ENCODE measurements at regions not wholly inside any gene's neighbourhood (a gene's known extent, or its start where the extent isn't known, plus 50 kb on each side); places are given as distances from the start of the nearest gene placed in this dataset.

DNA sequence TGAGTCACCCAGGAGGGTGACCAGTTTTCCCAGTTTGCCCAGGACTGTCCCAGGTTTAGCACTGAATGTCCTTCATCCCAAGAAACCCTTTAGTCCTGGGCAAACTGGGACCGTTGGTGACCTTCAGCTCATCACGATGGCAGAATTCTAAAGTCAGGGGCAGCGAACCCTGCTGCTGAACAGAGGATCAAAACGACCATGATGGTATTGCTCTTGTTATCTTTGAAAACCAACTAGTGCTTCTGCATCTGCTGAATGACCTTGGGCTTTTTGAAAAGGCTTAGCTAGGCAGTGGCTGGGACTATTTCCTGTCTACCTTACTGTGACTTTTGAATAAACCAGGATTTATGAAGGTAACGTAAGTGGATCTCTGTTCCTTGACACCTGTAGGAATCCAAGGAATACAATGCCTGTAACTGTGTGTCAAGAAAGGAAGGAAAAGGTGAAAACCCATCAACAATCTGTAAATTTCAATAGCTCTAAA is 281.9 kb downstream of the SOX9 start:
- in situ Hi-C loops (cut with MboI; ENCODE audit: low sequenced_read_pairs) = no loop called here

DNA sequence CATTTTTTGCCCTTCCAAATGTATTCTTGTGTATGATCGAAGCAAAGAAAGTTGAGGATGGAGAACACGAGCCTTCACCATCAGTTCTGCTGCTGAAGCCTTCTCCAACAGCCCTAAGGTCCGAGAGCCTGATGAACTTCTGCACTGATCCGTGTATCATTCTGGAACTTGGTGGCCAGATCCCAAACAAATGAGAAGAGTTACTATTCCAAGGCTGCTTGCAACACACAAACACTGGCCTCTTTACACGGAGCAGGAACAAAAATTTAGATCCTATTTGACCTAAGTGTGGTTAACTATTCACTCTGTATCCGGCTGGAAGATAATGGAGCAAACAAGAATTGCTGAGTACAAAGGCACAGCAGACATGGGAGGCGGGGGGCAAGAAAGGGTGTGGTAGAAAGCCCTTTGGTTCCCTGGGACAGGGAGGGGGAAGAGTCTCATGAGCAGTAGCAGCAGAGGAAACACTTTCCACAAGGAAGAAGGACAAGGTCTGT is 282.9 kb downstream of the SOX9 start:
- in situ Hi-C loops (cut with MboI; ENCODE audit: low sequenced_read_pairs) = no loop called here

DNA sequence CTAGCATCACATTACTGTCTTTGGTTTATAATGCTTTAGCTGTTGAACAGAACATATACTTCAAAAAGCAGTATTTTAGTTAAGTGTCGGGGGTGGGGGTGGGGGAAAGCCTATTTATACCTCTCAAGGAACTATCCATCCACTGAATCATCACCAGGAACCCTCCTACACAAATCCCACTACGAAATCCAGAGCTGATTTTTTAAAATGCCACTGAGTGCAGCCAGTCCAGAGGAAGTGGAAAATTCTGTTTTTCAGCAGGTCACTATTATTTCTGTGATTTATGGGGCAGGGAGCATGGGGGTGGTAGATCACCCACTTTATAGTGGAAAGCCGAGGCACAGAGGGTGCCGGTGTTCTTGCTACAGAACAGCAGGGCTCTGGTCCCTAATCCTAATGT is 284.1 kb downstream of the SOX9 start:
- in situ Hi-C loops (cut with MboI; ENCODE audit: low sequenced_read_pairs) = no loop called here

DNA sequence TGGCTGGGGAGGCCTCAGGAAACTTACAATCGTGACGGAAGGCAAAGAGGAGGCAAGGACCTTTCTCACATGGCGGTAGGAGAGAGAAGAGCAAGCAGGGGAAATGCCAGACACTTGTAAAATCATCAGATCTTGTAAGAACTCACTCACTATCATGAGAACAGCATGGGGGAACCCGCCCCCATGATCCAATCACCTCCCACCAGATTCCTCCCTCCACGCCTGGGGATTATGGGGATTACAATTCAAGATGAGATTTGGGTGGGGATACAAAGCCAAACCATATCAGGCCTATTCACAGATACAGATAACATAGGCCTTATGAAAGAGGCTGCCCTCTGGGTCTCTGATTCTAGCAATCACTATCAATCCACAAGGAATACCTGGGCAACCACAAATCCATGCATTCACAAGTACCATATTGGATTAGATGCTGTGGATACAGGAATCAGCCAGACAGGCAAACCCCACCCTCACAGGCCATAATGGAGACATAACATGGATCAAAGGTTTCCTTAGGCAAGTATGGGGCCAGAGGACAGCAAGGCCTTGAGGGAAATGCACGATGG is 284.9 kb downstream of the SOX9 start:
- in situ Hi-C loops (cut with MboI; ENCODE audit: low sequenced_read_pairs) = no loop called here

DNA sequence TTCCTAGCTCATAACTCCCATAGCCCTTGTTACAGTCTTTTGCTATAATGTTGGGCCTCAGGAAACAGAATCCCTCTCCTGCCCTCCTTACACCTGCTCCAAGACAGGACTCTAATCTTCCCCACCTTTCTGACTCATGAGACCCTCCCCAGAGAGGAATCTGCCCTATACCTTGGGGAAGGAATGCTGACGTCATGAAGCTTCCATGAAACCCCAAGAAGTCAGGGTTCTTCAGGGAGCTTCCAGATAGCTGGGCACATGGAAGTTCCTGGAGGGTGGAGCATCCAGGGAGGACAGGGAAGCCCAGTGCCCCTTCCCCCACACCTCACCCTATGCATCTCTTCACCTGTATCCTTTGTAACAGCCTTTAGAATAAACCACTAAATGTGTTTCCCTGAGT is 285.7 kb downstream of the SOX9 start:
- in situ Hi-C loops (cut with MboI; ENCODE audit: low sequenced_read_pairs) = no loop called here

DNA sequence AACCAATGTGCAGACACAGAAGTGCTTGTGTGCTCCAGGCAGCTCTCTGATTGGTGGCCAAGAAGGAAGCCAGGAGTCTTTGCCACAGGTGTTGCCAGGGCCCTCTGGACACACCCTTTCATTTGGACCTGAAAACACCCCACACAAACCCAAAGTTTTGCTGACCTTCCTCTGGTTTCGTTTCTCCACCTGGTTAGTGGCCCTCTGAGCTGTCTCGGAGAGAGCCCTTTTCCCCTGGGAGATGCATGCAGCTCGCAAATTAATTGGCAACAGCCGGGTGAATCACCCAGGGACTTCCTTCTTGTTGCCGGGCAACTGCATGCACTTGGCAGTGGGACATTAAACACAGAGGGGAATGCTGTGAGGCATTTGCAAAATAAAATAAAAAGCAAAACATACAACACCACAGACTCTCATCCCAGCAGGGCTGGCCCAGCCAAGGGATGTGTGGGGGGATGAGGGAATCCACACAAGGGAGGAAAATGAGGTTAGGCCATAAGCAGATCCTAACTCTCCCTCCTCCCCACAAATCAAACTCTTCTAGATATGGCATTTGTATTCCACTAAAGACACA is 286.6 kb downstream of the SOX9 start:
- in situ Hi-C loops (cut with MboI; ENCODE audit: low sequenced_read_pairs) = no loop called here

DNA sequence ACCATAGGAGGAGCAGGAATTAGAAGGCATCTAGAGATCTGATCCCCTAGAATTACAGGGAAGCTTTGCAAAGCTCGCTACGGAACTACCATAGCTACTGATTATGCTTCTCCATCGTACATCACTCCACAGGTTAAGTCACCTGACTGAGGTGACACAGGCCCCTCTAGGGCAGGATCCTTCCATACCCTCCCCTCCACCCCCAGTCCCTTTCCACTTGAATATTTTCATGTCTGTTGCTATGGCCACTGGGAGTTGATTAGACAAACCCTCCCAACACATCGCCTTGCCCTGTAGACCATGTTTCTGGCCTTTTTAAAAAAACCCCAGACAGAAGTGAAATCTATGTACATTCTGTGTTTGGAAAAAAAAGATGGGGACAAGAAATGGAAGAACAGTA is 287.1 kb downstream of the SOX9 start:
- in situ Hi-C loops (cut with MboI; ENCODE audit: low sequenced_read_pairs) = no loop called here

DNA sequence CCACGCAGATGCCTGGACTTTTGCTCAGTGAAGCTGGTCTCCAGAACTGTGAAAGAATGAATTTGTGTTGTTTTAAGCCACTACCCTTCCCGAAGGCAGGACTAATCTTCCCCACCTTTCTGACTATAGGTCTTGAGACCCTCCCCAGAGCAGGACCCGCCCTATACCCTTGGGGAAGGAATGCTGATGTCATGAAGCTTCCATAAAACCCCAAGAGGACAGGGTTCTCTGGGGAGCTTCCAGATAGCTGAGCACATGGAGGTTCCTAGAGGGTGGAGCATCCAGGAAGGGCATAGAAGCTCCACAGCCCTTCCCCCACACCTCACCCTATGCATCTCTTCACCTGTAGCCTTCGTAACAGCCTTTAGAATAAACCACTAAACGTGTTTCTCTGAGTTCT is 287.8 kb downstream of the SOX9 start:
- in situ Hi-C loops (cut with MboI; ENCODE audit: low sequenced_read_pairs) = no loop called here

DNA sequence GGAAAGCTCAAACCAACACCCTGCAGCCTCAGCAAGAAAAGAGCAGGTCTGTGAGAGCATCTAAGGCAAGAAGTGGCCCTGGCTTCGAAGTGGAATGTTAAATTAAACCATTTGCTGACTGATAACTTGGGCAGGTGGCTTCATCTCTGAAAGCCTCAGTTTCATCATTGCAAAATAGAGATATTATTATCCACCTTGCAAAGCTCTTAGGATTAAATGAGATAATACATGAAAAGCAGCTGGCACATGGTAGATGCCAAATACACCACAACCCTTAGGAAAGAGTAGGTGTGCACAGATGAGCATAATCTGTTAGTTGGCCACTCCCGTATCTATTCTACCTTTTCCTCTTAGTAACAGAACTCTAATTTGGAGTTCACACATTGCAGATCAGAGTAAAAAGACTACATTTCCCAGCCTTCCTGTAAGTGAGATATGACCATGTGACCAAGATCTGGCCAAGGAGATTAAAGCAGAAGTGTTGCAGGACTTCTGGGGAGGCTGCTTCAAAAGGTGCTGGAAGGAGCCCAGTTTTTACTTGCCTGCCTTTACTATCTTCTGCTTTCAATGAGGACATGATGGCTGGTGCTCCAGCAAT is 288.7 kb downstream of the SOX9 start:
- in situ Hi-C loops (cut with MboI; ENCODE audit: low sequenced_read_pairs) = no loop called here

DNA sequence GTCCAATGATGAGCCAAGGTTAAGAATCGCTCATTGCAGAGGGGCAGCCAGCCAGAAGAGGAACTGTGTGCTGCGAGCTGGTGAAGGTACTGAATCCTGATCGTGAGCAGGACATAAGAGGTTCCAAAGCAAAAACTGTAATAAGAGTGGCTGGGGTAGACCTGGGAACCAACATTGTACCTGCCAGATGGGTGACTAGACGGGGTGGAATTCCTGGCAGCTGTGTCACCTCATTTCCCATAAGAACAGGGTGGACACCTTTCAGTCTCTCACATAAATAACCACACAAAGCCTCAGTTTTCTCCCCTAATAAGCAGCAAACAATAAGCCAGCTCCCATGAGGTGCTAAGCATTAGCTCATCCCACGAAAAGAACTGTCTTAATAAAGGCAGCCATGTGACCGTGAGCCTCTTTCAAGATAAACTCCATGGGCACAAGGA is 290.3 kb downstream of the SOX9 start:
- in situ Hi-C loops (cut with MboI; ENCODE audit: low sequenced_read_pairs) = no loop called here

DNA sequence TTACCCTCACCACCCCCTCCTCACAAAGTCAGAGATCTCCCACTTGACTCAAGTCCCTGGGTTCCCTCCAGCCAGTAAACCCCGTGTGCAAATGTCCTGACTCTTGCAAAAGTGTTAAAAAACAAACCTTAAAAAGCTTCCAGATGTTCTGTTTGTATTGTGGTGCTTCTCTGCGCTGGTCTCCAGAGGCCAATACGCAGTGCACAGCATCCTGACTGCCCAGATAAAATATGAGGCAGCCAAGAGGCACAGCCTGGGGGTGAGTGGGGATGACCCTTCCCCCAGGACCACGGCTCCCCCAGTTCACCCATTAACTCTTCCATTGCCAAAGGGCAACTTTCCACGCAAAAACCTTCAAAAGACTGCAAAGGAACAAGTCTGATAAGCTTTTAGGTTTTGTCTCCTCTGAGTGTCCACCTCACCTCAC is 291.8 kb downstream of the SOX9 start:
- in situ Hi-C loops (cut with MboI; ENCODE audit: low sequenced_read_pairs) = no loop called here

DNA sequence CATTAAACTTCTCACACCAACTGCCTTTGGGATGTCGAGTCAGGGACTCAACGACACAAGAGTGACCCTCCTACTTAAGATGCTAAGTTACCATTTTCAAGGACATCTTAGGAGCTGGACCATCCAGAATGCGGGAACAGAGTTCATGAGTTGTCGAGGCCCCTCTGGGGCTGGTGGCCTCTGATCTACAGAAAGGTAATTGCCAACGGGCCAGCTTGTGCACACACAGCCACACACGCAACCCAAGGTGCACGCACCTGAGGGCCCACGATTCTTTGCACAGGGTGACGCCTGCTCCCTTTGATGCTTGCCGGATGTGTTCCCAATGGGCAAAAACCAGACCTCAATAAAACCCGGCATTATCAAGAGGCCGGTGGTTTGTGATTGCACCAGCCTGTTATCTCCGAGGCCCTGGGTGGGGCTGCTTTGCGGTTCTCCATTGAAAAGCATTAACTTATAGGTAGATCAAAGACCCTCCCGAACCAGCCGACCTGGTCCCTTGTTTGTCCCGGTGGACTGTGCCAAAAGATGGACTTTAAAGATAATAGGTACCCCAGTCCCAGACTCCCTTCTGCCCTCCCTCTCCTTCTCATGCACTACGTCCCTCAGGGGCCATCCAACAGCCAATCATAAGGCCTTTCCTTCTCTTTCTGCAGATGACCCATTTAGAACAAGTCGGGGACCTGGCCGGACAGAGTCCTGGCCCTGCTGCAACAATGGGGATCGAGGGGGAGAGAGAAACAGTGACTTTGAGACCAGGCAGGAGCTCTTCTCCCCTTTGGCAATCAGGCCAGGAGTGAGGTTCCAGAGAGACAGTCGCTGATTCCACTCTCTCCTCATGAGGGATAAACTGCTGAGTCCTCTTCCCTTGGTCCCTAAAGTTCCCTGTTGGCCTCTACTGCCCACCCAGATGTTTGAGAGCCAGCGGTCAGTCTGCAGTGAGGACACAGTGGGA is 292.5 kb downstream of the SOX9 start:
- in situ Hi-C loops (cut with MboI; ENCODE audit: low sequenced_read_pairs) = no loop called here

DNA sequence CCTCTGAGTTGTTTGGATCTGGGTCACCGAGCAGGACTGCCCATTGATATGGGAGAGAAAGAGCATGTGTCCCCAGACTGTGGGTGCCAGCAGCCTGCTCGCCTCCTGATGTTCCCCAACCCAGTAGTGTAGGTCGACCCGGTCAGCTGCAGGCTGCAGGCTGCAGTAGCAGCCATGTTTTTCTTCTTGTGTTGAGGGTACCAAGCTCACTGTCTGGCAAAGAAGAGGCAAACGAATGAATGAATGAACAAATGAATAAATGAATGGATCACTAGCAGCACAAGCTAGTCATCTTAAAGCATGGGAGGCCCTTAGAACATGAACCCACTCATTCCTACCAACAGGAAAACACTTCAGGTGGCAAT is 293.2 kb downstream of the SOX9 start:
- in situ Hi-C loops (cut with MboI; ENCODE audit: low sequenced_read_pairs) = no loop called here

DNA sequence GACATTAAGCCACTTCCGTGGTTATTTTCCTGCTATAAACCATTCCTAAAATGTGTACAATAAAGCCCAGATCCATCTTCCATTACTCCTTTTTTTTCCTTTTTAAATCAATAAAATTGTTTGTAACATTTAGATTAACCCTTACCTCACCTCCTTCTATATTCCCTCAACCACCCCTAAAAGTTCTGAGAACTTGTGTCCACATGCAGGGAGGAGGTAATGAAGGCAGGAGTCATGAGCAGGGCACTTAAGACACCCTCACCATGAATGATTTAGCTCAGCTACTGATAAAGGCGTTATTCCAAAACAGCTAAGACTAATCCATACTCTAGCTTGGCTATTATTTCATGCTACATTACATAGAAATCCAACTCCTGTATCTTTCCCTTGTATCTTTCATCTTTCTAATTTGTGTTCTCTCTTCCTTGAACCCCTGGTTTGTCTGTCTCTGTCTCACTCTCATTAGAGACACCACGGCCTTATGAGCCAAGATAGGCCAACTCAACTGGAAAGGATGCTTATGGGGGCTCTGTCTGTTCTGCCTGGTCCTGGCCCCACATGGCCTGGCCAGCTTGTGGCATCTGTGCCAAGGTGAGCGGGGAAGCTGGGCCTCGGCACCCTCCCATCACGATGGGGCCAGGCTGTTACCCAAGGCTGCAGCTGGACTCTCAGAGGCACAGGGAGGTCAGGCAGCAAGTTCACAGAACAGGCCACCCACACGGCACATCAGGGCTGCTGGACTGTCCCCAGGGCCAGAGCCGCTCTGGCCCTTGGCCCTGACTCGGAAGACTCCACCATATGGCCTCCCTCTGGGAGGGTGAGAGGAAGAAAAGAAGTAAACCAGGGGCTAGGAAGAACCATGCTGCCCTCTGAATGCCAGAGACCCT is 294.4 kb downstream of the SOX9 start:
- in situ Hi-C loops (cut with MboI; ENCODE audit: low sequenced_read_pairs) = no loop called here

DNA sequence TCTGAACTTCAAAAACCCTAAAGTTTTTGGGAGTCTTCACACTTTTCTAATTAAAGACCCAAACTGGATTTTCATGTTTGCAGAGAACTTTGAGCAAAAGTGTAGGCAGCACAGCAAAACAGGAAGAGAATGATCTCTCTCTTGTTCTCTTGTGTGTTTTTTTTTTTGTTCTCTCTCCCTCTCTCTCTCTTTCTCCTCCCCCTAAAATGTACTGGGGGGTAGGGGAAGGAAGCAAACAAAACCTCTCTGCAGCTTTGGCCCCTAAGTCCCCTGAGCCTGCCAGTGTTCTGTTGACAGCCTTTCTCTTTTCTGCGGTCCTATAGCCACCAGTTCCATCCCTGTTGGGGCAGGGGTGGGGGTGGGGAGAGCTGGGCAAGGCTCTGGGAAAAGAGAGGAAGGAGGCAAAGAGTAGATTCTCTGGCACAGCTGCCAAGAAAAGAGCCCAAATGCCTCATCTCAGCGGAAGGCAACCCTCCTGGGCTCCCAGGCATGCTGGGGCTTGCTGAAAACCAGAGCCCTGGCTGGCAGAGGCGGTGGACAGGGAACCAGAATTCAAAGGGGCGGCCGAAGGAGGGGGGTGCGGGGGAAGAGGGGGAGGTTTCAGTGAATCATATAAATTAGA is 295.3 kb downstream of the SOX9 start:
- in situ Hi-C loops (cut with MboI; ENCODE audit: low sequenced_read_pairs) = no loop called here

DNA sequence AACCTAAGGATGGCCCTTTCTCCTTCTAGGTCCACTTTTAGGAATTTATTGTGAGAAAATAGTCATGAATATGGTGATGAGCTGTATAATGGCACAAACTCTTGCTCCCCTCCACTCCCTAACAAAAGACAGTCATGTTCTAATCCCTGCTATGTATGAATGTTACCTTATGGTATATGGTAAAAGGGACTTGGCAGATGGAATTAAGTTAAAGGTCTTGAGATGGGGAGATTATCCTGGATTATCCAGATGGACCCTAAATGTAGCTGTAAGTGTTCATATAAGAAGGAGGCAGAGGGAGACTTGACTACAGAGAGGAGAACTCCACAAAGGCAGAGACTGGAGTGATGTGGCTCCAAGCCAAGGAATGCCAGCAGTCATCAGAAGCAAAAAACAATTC is 296.1 kb downstream of the SOX9 start:
- in situ Hi-C loops (cut with MboI; ENCODE audit: low sequenced_read_pairs) = no loop called here

DNA sequence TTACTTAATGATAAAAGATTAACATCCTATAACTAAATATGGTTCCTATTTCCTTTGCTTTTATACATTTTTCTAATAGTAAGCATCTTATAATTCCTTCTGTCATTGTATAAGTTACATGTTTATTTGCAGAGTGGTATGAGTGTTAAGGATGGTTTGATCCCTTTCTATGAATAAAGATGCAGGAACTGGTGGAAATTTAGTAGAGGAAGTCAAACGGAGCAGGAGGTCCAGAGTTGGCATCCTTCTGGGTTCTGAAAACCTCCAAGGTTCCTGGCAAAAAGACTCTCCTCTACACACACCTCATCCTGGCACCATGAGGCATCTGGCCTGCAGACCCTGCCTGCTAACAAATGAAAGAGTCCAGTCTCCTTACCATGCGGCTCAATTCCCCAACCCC is 296.8 kb downstream of the SOX9 start:
- in situ Hi-C loops (cut with MboI; ENCODE audit: low sequenced_read_pairs) = no loop called here

DNA sequence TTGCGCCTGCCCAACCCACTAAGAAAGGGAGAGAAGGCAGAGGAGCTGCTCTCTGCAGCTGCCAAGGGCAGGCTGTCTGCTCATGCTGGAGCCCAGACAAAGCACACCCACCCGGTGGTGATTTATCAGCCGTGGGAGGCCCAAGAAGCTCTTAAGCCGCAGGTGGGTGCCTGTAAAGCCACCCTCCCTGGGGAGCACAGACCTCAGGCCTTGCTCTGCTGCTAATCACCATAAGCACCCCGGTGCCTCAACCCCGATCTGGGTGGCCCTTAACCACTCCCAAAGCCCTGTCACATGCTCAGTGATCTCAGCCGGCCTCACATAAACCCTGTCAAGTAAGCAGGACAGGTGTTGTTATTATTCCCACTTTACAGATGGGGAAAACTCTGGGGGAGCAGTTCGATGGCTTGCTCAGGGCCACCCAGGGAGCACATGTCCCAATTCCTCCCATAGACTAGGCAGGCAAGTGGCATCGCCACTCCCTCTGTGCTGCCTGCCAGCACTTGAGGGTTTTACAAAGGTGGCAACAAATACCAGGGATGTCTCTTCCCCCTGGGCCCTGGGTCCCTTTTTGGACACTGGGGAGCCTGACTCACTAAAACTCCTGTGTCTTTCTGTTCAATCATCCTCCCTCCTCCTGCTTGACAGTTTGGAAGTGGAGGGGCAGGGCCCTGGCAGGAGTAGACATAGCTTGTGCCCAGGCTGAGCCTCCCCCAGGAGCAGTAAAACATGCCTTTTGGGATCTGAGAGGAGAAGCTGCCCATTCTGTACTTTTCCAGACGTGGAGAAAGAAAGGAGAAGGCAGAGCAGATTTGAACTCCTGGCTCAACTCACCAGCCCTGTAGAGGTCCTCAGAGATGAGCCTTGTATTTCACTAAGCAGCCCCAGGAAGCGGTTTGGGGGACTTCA is 299.3 kb downstream of the SOX9 start:
- in situ Hi-C loops (cut with MboI; ENCODE audit: low sequenced_read_pairs) = no loop called here

DNA sequence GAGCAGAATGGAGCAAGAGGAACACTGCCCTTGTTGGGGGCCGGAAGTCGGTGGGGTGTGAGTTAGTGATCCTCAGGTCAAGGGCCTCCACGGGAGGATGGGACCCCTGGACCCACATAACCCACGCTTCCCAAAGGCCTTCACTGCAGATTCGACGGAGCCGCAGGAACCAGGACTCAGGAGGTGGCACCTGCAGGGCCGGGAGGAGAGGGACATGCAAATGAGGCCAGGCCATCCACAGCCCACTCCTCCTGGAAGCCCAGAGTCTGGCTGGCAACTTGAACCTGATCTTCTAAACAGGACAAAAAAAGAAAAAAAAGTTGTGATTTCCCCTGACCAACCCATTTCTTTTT is 299.9 kb downstream of the SOX9 start:
- in situ Hi-C loops (cut with MboI; ENCODE audit: low sequenced_read_pairs) = no loop called here

Data from HL-60/S4 treated with retinoic acid at 250 ng/mL for 4 days and 3 days (cell line).